PC-9 (cell line): ENCODE measurements at regions not wholly inside any gene's neighbourhood (a gene's known extent, or its start where the extent isn't known, plus 50 kb on each side); places are given as distances from the start of the nearest gene placed in this dataset.

Source experiments
- BruUV-seq: library from RNA; stranded (reverse); fragments of 400-500 nt; replicated peaks from 2 replicates; lab custom pipeline; 2021; lab: Mats Ljungman, UMichigan
- CTCF ChIA-PET: fragments of 300-600 bp; sonication (Branson Sonifier 250); formaldehyde crosslinking; loops from one replicate; lab custom pipeline; 2022; ENCODE audit warnings: antibody characterized with exemption; lab: Charles Lee
- POLR2A ChIA-PET: fragments of 300-600 bp; sonication (Branson Sonifier 250); formaldehyde crosslinking; loops from one replicate; lab custom pipeline; 2022; ENCODE audit warnings: antibody characterized with exemption; ENCODE audit not compliant: unreplicated experiment; lab: Charles Lee
- DNase-seq, 2 experiments: peaks; one replicate each; pipeline versions ENCODE4 v3.0.0 to v3.0.0-alpha.2; 2015 to 2022; ENCODE audit warnings: mixed read lengths in 1 of 2
- H2AFZ ChIP-seq: fragments of 200-600 bp; sonication (generic); 2 replicates; pipeline ENCODE4 v1.8.1; 2017; ENCODE audit warnings: antibody characterized with exemption
- H3F3A ChIP-seq: fragments of 200-600 bp; sonication (generic); 2 replicates; pipeline ENCODE4 v1.8.1; 2017; ENCODE audit warnings: antibody characterized with exemption, mild to moderate bottlenecking, low read depth; ENCODE audit not compliant: insufficient read depth
- H3K27ac ChIP-seq: fragments of 200-600 bp; sonication (generic); 2 replicates; pipeline ENCODE4 v1.6.1; 2016; ENCODE audit warnings: mixed run types
- H3K27me3 ChIP-seq: fragments of 200-600 bp; sonication (generic); 2 replicates; pipeline ENCODE4 v1.6.1; 2016; ENCODE audit warnings: low read depth, mixed run types; ENCODE audit not compliant: insufficient read depth
- H3K36me3 ChIP-seq: fragments of 200-600 bp; sonication (generic); 2 replicates; pipeline ENCODE4 v1.6.1; 2016; ENCODE audit warnings: low read depth, mixed run types
- H3K4me1 ChIP-seq: fragments of 200-600 bp; sonication (generic); replicated peaks from 2 replicates; pipeline ENCODE4 v1.6.1; 2016; ENCODE audit warnings: mixed run types; ENCODE audit not compliant: insufficient read depth
- H3K4me2 ChIP-seq: fragments of 200-600 bp; sonication (generic); 2 replicates; pipeline ENCODE4 v1.6.1; 2017; ENCODE audit warnings: mixed run types
- H3K4me3 ChIP-seq: fragments of 200-600 bp; sonication (generic); 2 replicates; pipeline ENCODE4 v1.6.1; 2016; ENCODE audit warnings: mixed run types
- H3K79me2 ChIP-seq: fragments of 200-600 bp; sonication (generic); 2 replicates; pipeline ENCODE4 v1.6.1; 2017; ENCODE audit warnings: low read depth, mixed run types
- H3K9me2 ChIP-seq: fragments of 200-600 bp; sonication (generic); 2 replicates; pipeline ENCODE4 v1.8.1; 2017; ENCODE audit warnings: mild to moderate bottlenecking; ENCODE audit not compliant: insufficient read depth
- H3K9me3 ChIP-seq: fragments of 200-600 bp; sonication (generic); 2 replicates; pipeline ENCODE4 v1.8.1; 2016; ENCODE audit warnings: low read depth; ENCODE audit not compliant: insufficient read depth
- H4K20me1 ChIP-seq: fragments of 200-600 bp; sonication (generic); 2 replicates; pipeline ENCODE4 v1.8.1; 2017; ENCODE audit not compliant: insufficient read depth
- EZH2 ChIP-seq: fragments of 200-600 bp; sonication (generic); IDR thresholded peaks from 2 replicates; pipeline ENCODE4 v1.8.0; 2017; ENCODE audit warnings: antibody characterized with exemption, low read depth
- intact Hi-C: fragments of 100-400 bp; cut with micrococcal nuclease; formaldehyde crosslinking; loops from one replicate; pipeline ENCODE4 v1.10.0; 2022; ENCODE audit not compliant: unreplicated experiment
- TF ChIP-seq, protein P1 (sequence below): fragments of 200-600 bp; sonication (generic); conservative IDR thresholded peaks from 2 replicates; pipeline ENCODE4 v1.6.1; 2017; ENCODE audit warnings: mixed run types, antibody characterized with exemption, mild to moderate bottlenecking, moderate library complexity

DNA sequence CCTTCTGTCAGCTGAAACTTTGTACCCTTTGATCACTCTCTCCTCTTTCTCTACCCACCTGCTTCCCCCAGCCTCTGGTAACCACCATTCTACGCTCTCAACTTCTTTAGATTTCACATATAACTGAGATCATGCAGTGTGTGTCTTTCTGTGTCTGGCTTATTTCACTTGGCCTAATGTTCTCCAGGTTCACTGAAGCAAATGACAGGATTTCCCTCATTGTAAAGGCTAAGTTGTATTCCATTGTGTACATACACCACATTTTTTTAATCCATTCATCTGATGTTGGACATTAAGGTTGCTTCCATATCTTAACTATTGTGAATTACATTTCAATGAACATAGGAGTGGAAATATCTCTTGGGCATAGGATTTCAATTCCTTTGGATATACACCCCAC lies 207.6 kb downstream of the MIAT start:
- Histone ChIP-seq H3K36me3 (no peaks in the 10 kb centered on the region), H3K9me3 (no peaks in the 10 kb centered on the region), H4K20me1 (no peaks in the 10 kb centered on the region), H3F3A (no peaks in the 10 kb centered on the region), H3K4me1 (no peaks in the 10 kb centered on the region), H3K79me2 (no peaks in the 10 kb centered on the region), H3K27me3 (peaks cover 14% of the 10 kb centered on the region), H3K4me3 (no peak overlapping the region), H2AFZ (no peak overlapping the region), H3K27ac (no peak overlapping the region), H3K9me2 (no peaks in the 10 kb centered on the region), H3K4me2 (no peak overlapping the region)
- DNase-seq = no peak
- no TSS peak for BruUV-seq
- intact Hi-C loops = no loop called here
- TF ChIP-seq, protein P1, sequence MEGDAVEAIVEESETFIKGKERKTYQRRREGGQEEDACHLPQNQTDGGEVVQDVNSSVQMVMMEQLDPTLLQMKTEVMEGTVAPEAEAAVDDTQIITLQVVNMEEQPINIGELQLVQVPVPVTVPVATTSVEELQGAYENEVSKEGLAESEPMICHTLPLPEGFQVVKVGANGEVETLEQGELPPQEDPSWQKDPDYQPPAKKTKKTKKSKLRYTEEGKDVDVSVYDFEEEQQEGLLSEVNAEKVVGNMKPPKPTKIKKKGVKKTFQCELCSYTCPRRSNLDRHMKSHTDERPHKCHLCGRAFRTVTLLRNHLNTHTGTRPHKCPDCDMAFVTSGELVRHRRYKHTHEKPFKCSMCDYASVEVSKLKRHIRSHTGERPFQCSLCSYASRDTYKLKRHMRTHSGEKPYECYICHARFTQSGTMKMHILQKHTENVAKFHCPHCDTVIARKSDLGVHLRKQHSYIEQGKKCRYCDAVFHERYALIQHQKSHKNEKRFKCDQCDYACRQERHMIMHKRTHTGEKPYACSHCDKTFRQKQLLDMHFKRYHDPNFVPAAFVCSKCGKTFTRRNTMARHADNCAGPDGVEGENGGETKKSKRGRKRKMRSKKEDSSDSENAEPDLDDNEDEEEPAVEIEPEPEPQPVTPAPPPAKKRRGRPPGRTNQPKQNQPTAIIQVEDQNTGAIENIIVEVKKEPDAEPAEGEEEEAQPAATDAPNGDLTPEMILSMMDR = no peak
- no peak for TF ChIP-seq EZH2
- ChIA-PET CTCF (no interaction called here), POLR2A (no interaction called here)

DNA sequence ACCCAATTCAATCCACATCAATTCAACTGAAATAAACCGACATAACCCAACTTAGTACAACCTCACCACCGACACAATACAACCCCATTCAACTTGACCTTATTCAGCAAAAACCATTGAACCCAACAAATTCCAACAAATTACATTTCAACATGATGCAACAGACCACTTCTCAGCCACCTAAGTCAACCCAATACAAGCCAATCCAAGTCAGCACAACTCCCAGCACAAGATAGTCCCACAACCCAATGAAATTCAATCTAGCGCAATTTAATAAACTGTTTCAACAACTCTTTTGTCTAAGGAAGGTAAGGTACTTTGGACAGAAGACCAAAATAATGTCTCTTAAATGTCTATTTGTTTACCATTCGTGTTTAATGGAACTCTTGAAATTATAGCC lies 226.0 kb downstream of the MIAT start:
- no peaks in the 10 kb centered on the region for H3K79me2 ChIP-seq
- ChIA-PET POLR2A (no interaction called here), CTCF (no interaction called here)
- no peak overlapping the region for H3K4me2 ChIP-seq
- H2AFZ ChIP-seq = no peak overlapping the region
- H4K20me1 ChIP-seq = no peaks in the 10 kb centered on the region
- H3K9me3 ChIP-seq = no peaks in the 10 kb centered on the region
- intact Hi-C loops = no loop called here
- BruUV-seq = no TSS peak
- H3K4me1 ChIP-seq = no peaks in the 10 kb centered on the region
- no peak overlapping the region for H3K4me3 ChIP-seq
- no peak for TF ChIP-seq EZH2
- TF ChIP-seq, protein P1 = no peak
- H3K9me2 ChIP-seq = no peaks in the 10 kb centered on the region
- H3K27ac ChIP-seq = no peak overlapping the region
- DNase-seq = no peak
- H3K27me3 ChIP-seq = no peaks in the 10 kb centered on the region
- no peaks in the 10 kb centered on the region for H3K36me3 ChIP-seq
- H3F3A ChIP-seq = no peaks in the 10 kb centered on the region

DNA sequence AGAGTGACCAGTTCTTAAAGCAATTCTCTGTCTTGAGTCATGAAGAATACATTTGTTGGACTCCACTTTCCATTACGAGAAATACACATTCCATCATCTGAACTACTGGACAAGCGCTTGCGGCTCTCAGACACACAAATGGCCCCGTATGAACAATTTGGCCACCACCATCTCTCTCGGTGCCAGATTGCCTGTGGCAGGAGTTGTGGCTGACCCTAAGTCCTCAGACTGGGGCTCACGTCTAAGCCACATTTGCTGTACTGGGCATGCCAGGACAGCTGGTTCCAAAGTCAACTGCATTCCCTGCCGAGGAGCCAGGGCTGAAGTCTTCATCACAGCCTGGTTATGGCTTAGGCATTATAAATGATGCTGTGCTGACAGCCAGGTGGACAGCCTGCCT lies 227.5 kb downstream of the MIAT start:
- no peak for TF ChIP-seq EZH2
- TF ChIP-seq, protein P1 = no peak
- ChIA-PET CTCF (no interaction called here), POLR2A (no interaction called here)
- H3F3A ChIP-seq = no peaks in the 10 kb centered on the region
- no peak overlapping the region for H3K27ac ChIP-seq
- BruUV-seq = no TSS peak
- H3K79me2 ChIP-seq = no peaks in the 10 kb centered on the region
- no peaks in the 10 kb centered on the region for H3K9me2 ChIP-seq
- no peaks in the 10 kb centered on the region for H4K20me1 ChIP-seq
- no peak overlapping the region for H3K4me2 ChIP-seq
- no peak overlapping the region for H2AFZ ChIP-seq
- H3K36me3 ChIP-seq = no peaks in the 10 kb centered on the region
- no peaks in the 10 kb centered on the region for H3K9me3 ChIP-seq
- no peaks in the 10 kb centered on the region for H3K27me3 ChIP-seq
- H3K4me3 ChIP-seq = no peak overlapping the region
- H3K4me1 ChIP-seq = no peaks in the 10 kb centered on the region
- intact Hi-C loops = no loop called here
- DNase-seq = no peak
